ENCODE measurements at regions not wholly inside any gene's neighbourhood (a gene's known extent, or its start where the extent isn't known, plus 50 kb on each side); places are given as distances from the start of the nearest gene placed in this dataset.

- Mint-ChIP-seq H3K27me3 (ENCODE audit: low read depth, poor library complexity) (no peaks in the 10 kb centered on the region), H3K27ac (no peak overlapping the region), H3K36me3 (ENCODE audit: low read depth) (no peaks in the 10 kb centered on the region), H3K4me1 (peaks cover 11% of the 10 kb centered on the region), H3K4me3 (no peak overlapping the region), H3K9me3 (peaks cover 5% of the 10 kb centered on the region)
- TF ChIP-seq CTCF (IDR thresholded peaks at IDR 0.05): no peak
- DNase-seq: no peak
Measured at GRCh38 chr1:87872189-87872588, 543.5 kb downstream of the LMO4 start.

DNA sequence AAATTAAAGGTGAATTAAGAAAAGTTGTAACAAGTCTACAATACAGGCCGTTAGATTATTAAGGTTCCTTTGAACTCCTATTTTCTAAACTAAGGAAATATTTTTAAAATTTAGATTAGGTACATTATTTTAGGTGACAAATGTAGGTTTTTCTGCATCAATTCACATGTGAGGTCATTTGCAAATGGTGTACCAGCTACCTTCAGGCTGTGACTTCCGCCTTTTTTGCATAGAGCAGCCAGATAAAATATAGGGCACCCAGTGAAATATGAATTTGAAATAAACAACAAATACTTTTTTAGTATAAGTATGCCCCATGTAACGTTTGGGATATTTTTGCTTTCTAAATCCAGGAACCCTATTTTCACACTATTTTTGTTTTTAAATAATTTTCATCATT lies 544.0 kb downstream of the LMO4 start:
- TF ChIP-seq CTCF (IDR thresholded peaks at IDR 0.05): no peak
- no peaks in the 10 kb centered on the region for H3K27me3 Mint-ChIP-seq (ENCODE audit: low read depth, poor library complexity)
- DNase-seq: no peak
- peaks cover 4% of the 10 kb centered on the region for H3K9me3 Mint-ChIP-seq
- H3K4me3 Mint-ChIP-seq: no peak overlapping the region
- no peaks in the 10 kb centered on the region for H3K36me3 Mint-ChIP-seq (ENCODE audit: low read depth)
- H3K27ac Mint-ChIP-seq: no peak overlapping the region
- H3K4me1 Mint-ChIP-seq: peaks cover 11% of the 10 kb centered on the region

- Mint-ChIP-seq H3K9me3 (peaks cover 4% of the 10 kb centered on the region), H3K27ac (peak overlapping the region; percentile 11), H3K27me3 (ENCODE audit: low read depth, poor library complexity) (peaks cover 3% of the 10 kb centered on the region), H3K4me3 (no peak overlapping the region), H3K36me3 (ENCODE audit: low read depth) (no peaks in the 10 kb centered on the region), H3K4me1 (peaks cover 5% of the 10 kb centered on the region)
- no peak for TF ChIP-seq CTCF (IDR thresholded peaks at IDR 0.05)
- no peak for DNase-seq
Measured at GRCh38 chr1:87878873-87879272, 550.2 kb downstream of the LMO4 start.

- peaks cover 4% of the 10 kb centered on the region for H3K9me3 Mint-ChIP-seq
- DNase-seq: no peak
- H3K4me3 Mint-ChIP-seq: no peak overlapping the region
- H3K4me1 Mint-ChIP-seq: peaks cover 14% of the 10 kb centered on the region
- H3K36me3 Mint-ChIP-seq (ENCODE audit: low read depth): no peaks in the 10 kb centered on the region
- no peak overlapping the region for H3K27ac Mint-ChIP-seq
- no peak for TF ChIP-seq CTCF (IDR thresholded peaks at IDR 0.05)
- H3K27me3 Mint-ChIP-seq (ENCODE audit: low read depth, poor library complexity): peaks cover 3% of the 10 kb centered on the region
Measured at GRCh38 chr1:87880098-87880760, 551.5 kb downstream of the LMO4 start.

- no peak for DNase-seq
- H3K4me3 Mint-ChIP-seq: no peak overlapping the region
- no peak for TF ChIP-seq CTCF (IDR thresholded peaks at IDR 0.05)
- H3K36me3 Mint-ChIP-seq (ENCODE audit: low read depth): no peaks in the 10 kb centered on the region
- H3K9me3 Mint-ChIP-seq: peaks cover 4% of the 10 kb centered on the region
- H3K4me1 Mint-ChIP-seq: peaks cover 19% of the 10 kb centered on the region
- H3K27me3 Mint-ChIP-seq (ENCODE audit: low read depth, poor library complexity): peaks cover 3% of the 10 kb centered on the region
- no peak overlapping the region for H3K27ac Mint-ChIP-seq
Measured at GRCh38 chr1:87880764-87881163, 552.1 kb downstream of the LMO4 start.

DNA sequence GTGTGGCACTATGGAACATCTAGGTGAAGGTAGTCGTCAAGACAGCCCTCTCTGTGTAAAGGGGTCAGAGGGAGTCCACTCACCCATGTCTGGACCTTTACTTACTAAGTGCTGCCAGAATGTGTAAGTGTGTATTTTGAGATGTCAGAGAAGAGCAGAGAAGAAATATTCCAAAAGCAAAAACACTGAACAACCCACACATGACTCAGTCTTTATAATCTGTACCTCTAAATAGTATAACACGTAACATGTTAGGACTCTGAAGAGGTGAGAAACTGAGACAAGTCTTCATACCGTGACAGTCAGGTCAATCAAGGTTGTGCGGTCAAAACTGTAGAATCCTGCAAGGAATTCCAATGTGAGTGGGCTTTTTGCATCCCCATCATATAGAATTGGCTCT lies 555.2 kb downstream of the LMO4 start:
- peaks cover 34% of the 10 kb centered on the region for H3K4me1 Mint-ChIP-seq
- H3K36me3 Mint-ChIP-seq (ENCODE audit: low read depth): no peaks in the 10 kb centered on the region
- H3K9me3 Mint-ChIP-seq: peaks cover 8% of the 10 kb centered on the region
- H3K27ac Mint-ChIP-seq: peak overlapping the region; percentile 60
- TF ChIP-seq CTCF (IDR thresholded peaks at IDR 0.05): no peak
- no peak overlapping the region for H3K4me3 Mint-ChIP-seq
- peaks cover 3% of the 10 kb centered on the region for H3K27me3 Mint-ChIP-seq (ENCODE audit: low read depth, poor library complexity)
- DNase-seq: no peak
